Thyroid gland (tissue), 4 donors: ENCODE measurements at regions not wholly inside any gene's neighbourhood (a gene's known extent, or its start where the extent isn't known, plus 50 kb on each side); places are given as distances from the start of the nearest gene placed in this dataset.

Source experiments
- DNase-seq, 2 donors: peaks; one replicate each; pipeline ENCODE4 v3.0.0-alpha.2; 2019
- H3K27ac ChIP-seq, 3 donors: fragments of 200-600 bp; sonication (generic); 1 replicate in 2 of 3; 2 replicates in 1 of 3; pipeline ENCODE4 v1.5.1; 2016 to 2019; ENCODE audit warnings: mild to moderate bottlenecking in 1 of 3, moderate library complexity in 1 of 3
- H3K27me3 ChIP-seq: fragments of 200-600 bp; sonication (generic); one replicate; pipeline ENCODE4 v1.5.1; 2019
- H3K36me3 ChIP-seq, 2 donors: fragments of 200-600 bp; sonication (generic); one replicate each; pipeline ENCODE4 v1.5.1; 2016 to 2019
- H3K4me1 ChIP-seq, 2 donors: fragments of 200-600 bp; sonication (generic); one replicate each; pipeline ENCODE4 v1.5.1; 2017 to 2019
- H3K4me3 ChIP-seq, 3 donors: fragments of 200-600 bp; sonication (generic); replicated peaks in 1 of 3; 1 replicate in 2 of 3; 2 replicates in 1 of 3; pipeline ENCODE4 v1.5.1; 2016; ENCODE audit warnings: mild to moderate bottlenecking in 1 of 3
- H3K9me3 ChIP-seq: fragments of 200-600 bp; sonication (generic); one replicate; pipeline ENCODE4 v1.5.1; 2017
- POLR2A ChIP-seq, 2 donors: fragments of 450-650 bp; IDR thresholded peaks; one replicate each; pipeline ENCODE4 v1.6.1; 2017; ENCODE audit warnings: antibody characterized with exemption in 2 of 2, mild to moderate bottlenecking in 2 of 2, moderate library complexity in 1 of 2
- WGBS, 2 donors: methylation state at CpG; one replicate each; pipeline ENCODE4 v1.1.5; 2017; 5-methylcytosine and 5-hydroxymethylcytosine counted together
- intact Hi-C: fragments of 100-400 bp; cut with DNase I; formaldehyde crosslinking; loops from one replicate; pipeline ENCODE4 v1.15.1; 2023
- TF ChIP-seq, protein P1 (sequence below), 6 experiments: fragments of 200-600 bp in 3 of 6; fragments of 450-650 bp in 3 of 6; sonication (generic) in 3 of 6; IDR thresholded peaks; one replicate each; pipeline ENCODE4 v1.5.1; 2016 to 2019; ENCODE audit warnings: antibody characterized with exemption in 6 of 6, mild to moderate bottlenecking in 2 of 6, inconsistent platforms in 1 of 6, moderate library complexity in 1 of 6

DNA sequence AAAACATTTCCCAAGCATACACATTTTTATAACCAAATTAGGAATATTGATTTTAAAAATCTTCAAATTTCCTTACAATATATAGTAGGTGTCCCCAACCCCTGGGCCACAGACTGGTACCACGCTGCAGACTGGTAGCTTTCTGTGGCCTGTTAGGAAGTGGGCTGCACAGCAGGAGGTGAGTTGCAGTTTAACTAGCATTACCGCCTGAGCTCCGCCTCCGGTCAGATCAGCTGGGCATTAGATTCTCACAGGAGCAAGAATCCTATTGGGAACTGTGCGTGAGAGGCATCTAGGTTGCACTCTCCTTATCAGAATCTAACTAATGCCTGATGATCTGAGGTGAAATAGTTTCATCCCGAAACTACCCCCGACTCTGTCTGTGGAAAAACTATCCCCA lies 62.1 kb downstream of the ZWINT start:
- no peaks in the 10 kb centered on the region for H3K4me1 ChIP-seq
- intact Hi-C loops, result no loop called here
- TF ChIP-seq POLR2A (IDR thresholded peaks at IDR 0.05), result no peak
- TF ChIP-seq, protein P1, sequence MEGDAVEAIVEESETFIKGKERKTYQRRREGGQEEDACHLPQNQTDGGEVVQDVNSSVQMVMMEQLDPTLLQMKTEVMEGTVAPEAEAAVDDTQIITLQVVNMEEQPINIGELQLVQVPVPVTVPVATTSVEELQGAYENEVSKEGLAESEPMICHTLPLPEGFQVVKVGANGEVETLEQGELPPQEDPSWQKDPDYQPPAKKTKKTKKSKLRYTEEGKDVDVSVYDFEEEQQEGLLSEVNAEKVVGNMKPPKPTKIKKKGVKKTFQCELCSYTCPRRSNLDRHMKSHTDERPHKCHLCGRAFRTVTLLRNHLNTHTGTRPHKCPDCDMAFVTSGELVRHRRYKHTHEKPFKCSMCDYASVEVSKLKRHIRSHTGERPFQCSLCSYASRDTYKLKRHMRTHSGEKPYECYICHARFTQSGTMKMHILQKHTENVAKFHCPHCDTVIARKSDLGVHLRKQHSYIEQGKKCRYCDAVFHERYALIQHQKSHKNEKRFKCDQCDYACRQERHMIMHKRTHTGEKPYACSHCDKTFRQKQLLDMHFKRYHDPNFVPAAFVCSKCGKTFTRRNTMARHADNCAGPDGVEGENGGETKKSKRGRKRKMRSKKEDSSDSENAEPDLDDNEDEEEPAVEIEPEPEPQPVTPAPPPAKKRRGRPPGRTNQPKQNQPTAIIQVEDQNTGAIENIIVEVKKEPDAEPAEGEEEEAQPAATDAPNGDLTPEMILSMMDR (IDR thresholded peaks at IDR 0.05), result no peak
- H3K4me3 ChIP-seq, result no peak overlapping the region
- 85 to 89% methylated on average over 7 of the region's 7 CpGs for WGBS, 2 donors
- no peaks in the 10 kb centered on the region for H3K27me3 ChIP-seq
- DNase-seq, result no peak
- H3K27ac ChIP-seq, result no peak overlapping the region
- no peaks in the 10 kb centered on the region for H3K36me3 ChIP-seq
- H3K9me3 ChIP-seq, result no peaks in the 10 kb centered on the region

DNA sequence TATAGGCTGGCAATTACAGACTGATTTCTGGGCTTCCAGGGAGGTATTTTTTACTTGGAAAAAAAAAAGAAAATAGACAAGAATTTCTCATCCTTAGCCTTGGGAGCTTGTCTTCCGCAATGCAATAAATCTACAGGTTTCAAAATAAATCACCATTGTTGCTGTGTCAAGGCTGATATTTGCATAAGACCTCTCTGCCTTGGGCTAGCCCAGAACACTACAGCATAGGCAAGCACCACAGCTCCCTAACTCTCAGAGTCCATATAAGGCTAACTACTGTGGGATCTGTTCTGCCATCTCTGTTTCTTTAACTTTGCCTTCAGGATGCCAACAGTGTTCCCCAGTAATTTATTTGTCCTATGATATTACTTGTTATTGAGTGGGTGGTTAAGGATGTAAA lies 64.4 kb downstream of the ZWINT start:
- Histone ChIP-seq H3K27me3 (no peaks in the 10 kb centered on the region), H3K27ac (no peak overlapping the region), H3K36me3 (no peaks in the 10 kb centered on the region), H3K9me3 (no peaks in the 10 kb centered on the region), H3K4me1 (no peaks in the 10 kb centered on the region), H3K4me3 (no peak overlapping the region)
- WGBS, 2 donors, result 90 to 95% methylated on average over 1 of the region's 1 CpG
- TF ChIP-seq, protein P1 (IDR thresholded peaks at IDR 0.05), result no peak
- TF ChIP-seq POLR2A (IDR thresholded peaks at IDR 0.05), result no peak
- intact Hi-C loops, result no loop called here
- no peak for DNase-seq

DNA sequence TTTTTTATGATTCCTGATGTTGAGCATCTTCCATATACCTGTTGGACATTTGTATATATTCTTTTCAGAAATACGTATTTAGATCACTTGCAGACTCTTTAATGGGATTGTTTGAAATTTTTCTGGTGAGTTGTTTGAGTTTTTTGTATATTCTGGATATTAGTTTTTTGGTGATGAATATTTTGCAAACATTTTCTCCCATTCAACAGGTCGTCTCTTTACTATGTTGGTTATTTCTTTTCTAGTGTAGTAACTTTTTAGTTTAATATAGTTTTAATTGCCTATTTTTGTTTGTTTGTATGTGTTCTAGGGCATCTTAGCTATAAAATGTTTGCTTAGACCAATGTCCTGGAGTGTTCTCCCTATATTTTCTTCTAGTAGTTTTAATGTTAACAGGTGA lies 72.7 kb downstream of the ZWINT start:
- H3K4me1 ChIP-seq, result no peaks in the 10 kb centered on the region
- no peaks in the 10 kb centered on the region for H3K27me3 ChIP-seq
- no peak for DNase-seq
- intact Hi-C loops, result no loop called here
- no peak overlapping the region for H3K27ac ChIP-seq
- H3K9me3 ChIP-seq, result no peaks in the 10 kb centered on the region
- WGBS, 2 donors, result 70 to 74% methylated on average over 2 of the region's 2 CpGs
- H3K4me3 ChIP-seq, result no peak overlapping the region
- no peaks in the 10 kb centered on the region for H3K36me3 ChIP-seq
- TF ChIP-seq, protein P1 (IDR thresholded peaks at IDR 0.05), result no peak
- no peak for TF ChIP-seq POLR2A (IDR thresholded peaks at IDR 0.05)

DNA sequence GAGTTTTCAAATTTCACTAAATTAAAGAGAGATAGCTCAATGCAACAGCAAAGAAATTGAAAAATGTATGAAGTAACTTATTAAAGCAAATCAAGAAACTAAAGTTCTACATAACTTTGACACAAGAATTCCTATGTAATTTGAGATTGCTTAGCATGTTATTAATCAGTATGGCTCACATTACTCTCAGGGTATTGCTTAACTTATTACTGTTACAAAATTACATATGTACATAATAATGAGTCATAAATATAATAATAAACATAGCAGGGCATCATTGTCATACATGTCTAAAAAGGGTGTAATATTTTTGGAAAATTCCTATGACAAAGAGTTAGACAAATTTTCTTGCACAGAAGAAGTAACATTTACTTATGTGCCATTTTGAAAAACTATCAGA lies 75.0 kb downstream of the ZWINT start:
- Histone ChIP-seq H3K36me3 (no peaks in the 10 kb centered on the region), H3K4me3 (no peak overlapping the region), H3K4me1 (no peaks in the 10 kb centered on the region), H3K27ac (no peak overlapping the region), H3K27me3 (no peaks in the 10 kb centered on the region), H3K9me3 (no peaks in the 10 kb centered on the region)
- TF ChIP-seq POLR2A (IDR thresholded peaks at IDR 0.05), result no peak
- TF ChIP-seq, protein P1 (IDR thresholded peaks at IDR 0.05), result no peak
- no peak for DNase-seq
- intact Hi-C loops, result no loop called here

DNA sequence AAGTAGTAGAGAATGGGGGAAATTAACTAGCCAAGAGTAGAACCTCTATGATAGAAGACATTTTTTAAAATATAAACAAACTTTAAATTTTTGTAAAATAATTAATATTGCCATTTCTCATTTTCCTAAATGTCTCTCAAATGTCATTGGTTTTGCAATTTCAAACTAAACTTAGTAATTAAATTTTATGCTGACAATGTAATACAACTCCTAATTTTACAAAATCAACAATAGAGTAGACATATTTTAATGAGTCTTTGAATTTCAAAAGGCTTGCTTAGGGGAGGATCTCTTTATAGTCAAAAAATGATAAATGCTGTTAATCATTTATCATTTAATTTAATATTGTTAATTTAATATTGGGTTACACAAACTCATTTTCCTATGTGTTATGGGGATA lies 81.8 kb downstream of the ZWINT start:
- H3K36me3 ChIP-seq, result no peaks in the 10 kb centered on the region
- TF ChIP-seq POLR2A (IDR thresholded peaks at IDR 0.05), result no peak
- TF ChIP-seq, protein P1 (IDR thresholded peaks at IDR 0.05), result no peak
- no peak overlapping the region for H3K27ac ChIP-seq
- no peak for DNase-seq
- H3K4me3 ChIP-seq, result no peak overlapping the region
- no peaks in the 10 kb centered on the region for H3K4me1 ChIP-seq
- H3K27me3 ChIP-seq, result no peaks in the 10 kb centered on the region
- H3K9me3 ChIP-seq, result no peaks in the 10 kb centered on the region
- intact Hi-C loops, result no loop called here
